ENCODE measurements at regions not wholly inside any gene's neighbourhood (a gene's known extent, or its start where the extent isn't known, plus 50 kb on each side); places are given as distances from the start of the nearest gene placed in this dataset.

GRCh38 chr1:96329121-96329520 is 392.5 kb upstream of the PTBP2 start:
- Histone ChIP-seq H3K9ac (ENCODE audit: low read depth, low read length, poor library complexity, severe bottlenecking) (no peak overlapping the region), H3K4me2 (ENCODE audit: low read depth, low read length, poor library complexity, severe bottlenecking) (no peak overlapping the region), H3K27me3 (ENCODE audit: insufficient read depth, low read length, poor library complexity, severe bottlenecking) (no peaks in the 10 kb centered on the region), H3K9me3 (ENCODE audit: insufficient read depth, low read depth, low read length) (no peaks in the 10 kb centered on the region), H3K79me2 (ENCODE audit: insufficient read depth, low read length) (no peaks in the 10 kb centered on the region), H4K20me1 (ENCODE audit: insufficient read depth, low read length, poor library complexity, severe bottlenecking) (no peaks in the 10 kb centered on the region), H2AFZ (ENCODE audit: low read length) (no peak overlapping the region), H3K36me3 (ENCODE audit: insufficient read depth, low read length) (no peaks in the 10 kb centered on the region), H3K9me2 (replicated peaks; ENCODE audit: low read depth, low read length) (no peaks in the 10 kb centered on the region), H3K4me1 (ENCODE audit: insufficient read depth, low read length, poor library complexity, severe bottlenecking) (no peaks in the 10 kb centered on the region), H3K4me3 (ENCODE audit: low read length, poor library complexity, severe bottlenecking) (no peak overlapping the region), H3F3A (ENCODE audit: low read depth) (no peaks in the 10 kb centered on the region)
- TF ChIP-seq CTCF (conservative IDR thresholded peaks at IDR 0.05; ENCODE audit: low read length) (no peak), EZH2phosphoT487 (IDR thresholded peaks at IDR 0.05; ENCODE audit: borderline replicate concordance) (no peak)

- Histone ChIP-seq H3K4me1 (ENCODE audit: insufficient read depth, low read length, poor library complexity, severe bottlenecking) (no peaks in the 10 kb centered on the region), H3K27me3 (ENCODE audit: insufficient read depth, low read length, poor library complexity, severe bottlenecking) (no peaks in the 10 kb centered on the region), H3K4me2 (ENCODE audit: low read depth, low read length, poor library complexity, severe bottlenecking) (no peak overlapping the region), H3F3A (ENCODE audit: low read depth) (no peaks in the 10 kb centered on the region), H3K9ac (ENCODE audit: low read depth, low read length, poor library complexity, severe bottlenecking) (no peak overlapping the region), H3K4me3 (ENCODE audit: low read length, poor library complexity, severe bottlenecking) (no peak overlapping the region), H4K20me1 (ENCODE audit: insufficient read depth, low read length, poor library complexity, severe bottlenecking) (no peaks in the 10 kb centered on the region), H3K9me3 (ENCODE audit: insufficient read depth, low read depth, low read length) (no peaks in the 10 kb centered on the region), H3K36me3 (ENCODE audit: insufficient read depth, low read length) (no peaks in the 10 kb centered on the region), H3K79me2 (ENCODE audit: insufficient read depth, low read length) (no peaks in the 10 kb centered on the region), H2AFZ (ENCODE audit: low read length) (no peak overlapping the region), H3K9me2 (replicated peaks; ENCODE audit: low read depth, low read length) (no peaks in the 10 kb centered on the region)
- TF ChIP-seq CTCF (conservative IDR thresholded peaks at IDR 0.05; ENCODE audit: low read length): no peak
- TF ChIP-seq EZH2phosphoT487 (IDR thresholded peaks at IDR 0.05; ENCODE audit: borderline replicate concordance): no peak
These were observed 390.0 kb upstream of the PTBP2 start for GRCh38 chr1:96331596-96331995.

- Histone ChIP-seq H3K4me3 (ENCODE audit: low read length, poor library complexity, severe bottlenecking) (no peak overlapping the region), H3K79me2 (ENCODE audit: insufficient read depth, low read length) (no peaks in the 10 kb centered on the region), H3K9me2 (replicated peaks; ENCODE audit: low read depth, low read length) (no peaks in the 10 kb centered on the region), H3K36me3 (ENCODE audit: insufficient read depth, low read length) (no peaks in the 10 kb centered on the region), H3K4me2 (ENCODE audit: low read depth, low read length, poor library complexity, severe bottlenecking) (no peak overlapping the region), H3K27me3 (ENCODE audit: insufficient read depth, low read length, poor library complexity, severe bottlenecking) (no peaks in the 10 kb centered on the region), H3K9ac (ENCODE audit: low read depth, low read length, poor library complexity, severe bottlenecking) (no peak overlapping the region), H3F3A (ENCODE audit: low read depth) (no peaks in the 10 kb centered on the region), H4K20me1 (ENCODE audit: insufficient read depth, low read length, poor library complexity, severe bottlenecking) (no peaks in the 10 kb centered on the region), H3K9me3 (ENCODE audit: insufficient read depth, low read depth, low read length) (no peaks in the 10 kb centered on the region), H3K4me1 (ENCODE audit: insufficient read depth, low read length, poor library complexity, severe bottlenecking) (no peaks in the 10 kb centered on the region), H2AFZ (ENCODE audit: low read length) (no peak overlapping the region)
- no peak for TF ChIP-seq CTCF (conservative IDR thresholded peaks at IDR 0.05; ENCODE audit: low read length)
- TF ChIP-seq EZH2phosphoT487 (IDR thresholded peaks at IDR 0.05; ENCODE audit: borderline replicate concordance): no peak
These were observed 387.9 kb upstream of the PTBP2 start for GRCh38 chr1:96333522-96334235.
